Neural cell (in vitro differentiated cells): ENCODE measurements at regions not wholly inside any gene's neighbourhood (a gene's known extent, or its start where the extent isn't known, plus 50 kb on each side); places are given as distances from the start of the nearest gene placed in this dataset.

Experiments
- CTCF ChIP-seq: fragments of 450-650 bp; IDR thresholded peaks from 2 replicates; pipeline ENCODE4 v1.5.1; 2014; ENCODE audit warnings: antibody characterized with exemption, mild to moderate bottlenecking, moderate library complexity; ENCODE audit not compliant: poor library complexity, severe bottlenecking
- EP300 ChIP-seq: fragments of 450-650 bp; conservative IDR thresholded peaks from 2 replicates; pipeline ENCODE4 v1.6.1; 2014; ENCODE audit warnings: antibody characterized with exemption, mild to moderate bottlenecking, moderate library complexity; ENCODE audit not compliant: poor library complexity, severe bottlenecking
- POLR2AphosphoS5 ChIP-seq: IDR thresholded peaks from 2 replicates; pipeline ENCODE4 v1.6.1; 2012

GRCh38 chr14:48991141-48991540 lies 595.0 kb downstream of the RPS29 start:
- TF ChIP-seq CTCF (no peak), EP300 (no peak), POLR2AphosphoS5 (no peak)
